AG04450 (cell line): ENCODE measurements at regions not wholly inside any gene's neighbourhood (a gene's known extent, or its start where the extent isn't known, plus 50 kb on each side); places are given as distances from the start of the nearest gene placed in this dataset.

Experiments used
- CTCF ChIA-PET: fragments of 300-600, 350-600 bp; formaldehyde crosslinking; extraction: SDS; loops from one replicate; lab custom pipeline; 2022; ENCODE audit warnings: antibody characterized with exemption, inconsistent platforms; lab: Charles Lee
- POLR2A ChIA-PET: fragments of 350-600 bp; formaldehyde crosslinking; extraction: SDS; loops from one replicate; lab custom pipeline; 2021; ENCODE audit warnings: antibody characterized with exemption, inconsistent platforms; lab: Yijun Ruan, JAX
- DNase-seq: peaks from one replicate; pipeline ENCODE4 v3.0.0-alpha.2; 2011; ENCODE audit warnings: low read depth, low spot score
- H3K27ac ChIP-seq: one replicate; pipeline ENCODE4 v1.5.1; 2012; ENCODE audit warnings: low read depth, low read length, control low read depth
- H3K27me3 ChIP-seq: one replicate; pipeline ENCODE4 v1.6.0; 2012; ENCODE audit warnings: low read length; ENCODE audit not compliant: control insufficient read depth, insufficient read depth
- H3K4me3 ChIP-seq: 2 replicates; pipeline ENCODE4 v1.5.1; 2011; ENCODE audit warnings: mild to moderate bottlenecking, low read depth, low read length, control low read depth
- H3K9me3 ChIP-seq: 2 replicates; pipeline ENCODE4 v1.5.1; 2012; ENCODE audit warnings: low read length; ENCODE audit not compliant: control insufficient read depth, insufficient read depth
- CTCF ChIP-seq: IDR thresholded peaks from 2 replicates; pipeline ENCODE4 v1.5.1; 2011; ENCODE audit warnings: low read depth, low read length, control low read depth, inconsistent platforms

GRCh38 chr15:47377465-47377864 is 339.8 kb upstream of the SEMA6D start:
- Histone ChIP-seq H3K9me3 (no peaks in the 10 kb centered on the region), H3K4me3 (no peak overlapping the region), H3K27me3 (no peaks in the 10 kb centered on the region), H3K27ac (no peak overlapping the region)
- DNase-seq: no peak
- ChIA-PET CTCF (no interaction called here), POLR2A (no interaction called here)
- no peak for TF ChIP-seq CTCF

- H3K27ac ChIP-seq: no peak overlapping the region
- H3K4me3 ChIP-seq: no peak overlapping the region
- ChIA-PET POLR2A (no interaction called here), CTCF (no interaction called here)
- TF ChIP-seq CTCF: no peak
- H3K27me3 ChIP-seq: no peaks in the 10 kb centered on the region
- no peak for DNase-seq
- no peaks in the 10 kb centered on the region for H3K9me3 ChIP-seq
These were observed 338.8 kb upstream of the SEMA6D start for GRCh38 chr15:47378527-47378926.

GRCh38 chr15:47383102-47383501 is 334.2 kb upstream of the SEMA6D start:
- CTCF ChIA-PET: interaction anchor here (4.0 kb wide), 1 partner anchor 10 kb away, joined by 28 read pairs; no protein-coding TSS in a partner anchor
- Histone ChIP-seq H3K27me3 (no peaks in the 10 kb centered on the region), H3K9me3 (no peaks in the 10 kb centered on the region), H3K4me3 (no peak overlapping the region), H3K27ac (no peak overlapping the region)
- DNase-seq: no peak
- POLR2A ChIA-PET: no interaction called here
- no peak for TF ChIP-seq CTCF

- peak overlapping the region; percentile 80 for H3K27ac ChIP-seq
- ChIA-PET POLR2A (interaction anchor here (1.2 kb wide), 1 partner anchor 52 kb away, joined by 7 read pairs; no protein-coding TSS in a partner anchor), CTCF (interaction anchor here (0.8 to 4.0 kb wide), 4 partner anchors 10 to 604 kb away, joined by 3 to 28 read pairs (median 4); no protein-coding TSS in a partner anchor)
- TF ChIP-seq CTCF: no peak
- no peaks in the 10 kb centered on the region for H3K9me3 ChIP-seq
- H3K4me3 ChIP-seq: no peak overlapping the region
- DNase-seq: no peak
- no peaks in the 10 kb centered on the region for H3K27me3 ChIP-seq
These were observed 333.5 kb upstream of the SEMA6D start for GRCh38 chr15:47383801-47384200.

- Histone ChIP-seq H3K27me3 (no peaks in the 10 kb centered on the region), H3K4me3 (no peak overlapping the region), H3K9me3 (no peaks in the 10 kb centered on the region), H3K27ac (peak overlapping the region; percentile 80)
- TF ChIP-seq CTCF: no peak
- ChIA-PET CTCF (interaction anchor here (0.6 to 4.0 kb wide), 6 partner anchors 11 to 603 kb away, joined by 3 to 28 read pairs (median 4); no protein-coding TSS in a partner anchor), POLR2A (interaction anchor here (0.6 to 1.2 kb wide), 3 partner anchors 31 to 203 kb away, joined by 3 to 7 read pairs (median 5); no protein-coding TSS in a partner anchor)
- DNase-seq: peak; percentile 77
These were observed 333.0 kb upstream of the SEMA6D start for GRCh38 chr15:47384341-47384740.
